OCI-M2 (cell line): ENCODE measurements at regions not wholly inside any gene's neighbourhood (a gene's known extent, or its start where the extent isn't known, plus 50 kb on each side); places are given as distances from the start of the nearest gene placed in this dataset.
"Not testable (repeated sequence)": the region's sequence is repeated elsewhere in the genome, so short reads cannot be mapped to it uniquely, and the experiment has no call there.

Experiments used
- DNase-seq: peaks from one replicate; lab custom pipeline; 2025; ENCODE audit not compliant: unreplicated experiment; lab: John Stamatoyannopoulos, UW

GRCh38 chrX:112946227-112946626 is 105.6 kb upstream of the AMOT start:
- no peak for DNase-seq

GRCh38 chrX:112945826-112946225 is 105.2 kb upstream of the AMOT start:
- DNase-seq, result no peak

GRCh38 chrX:112941209-112941837 is 100.7 kb upstream of the AMOT start:
- no peak for DNase-seq

- no peak for DNase-seq
Observed at GRCh38 chrX:112935029-112935428, 94.4 kb upstream of the AMOT start.

- DNase-seq, result no peak
Observed at GRCh38 chrX:112931900-112932299, 91.3 kb upstream of the AMOT start.

GRCh38 chrX:112931478-112931877 is 90.8 kb upstream of the AMOT start:
- no peak for DNase-seq

GRCh38 chrX:112923381-112923780 is 82.8 kb upstream of the AMOT start:
- not testable (repeated sequence) for DNase-seq

GRCh38 chrX:112913807-112914206 is 73.2 kb upstream of the AMOT start:
- no peak for DNase-seq

- DNase-seq, result no peak
Observed at GRCh38 chrX:112910418-112910817, 69.8 kb upstream of the AMOT start.

GRCh38 chrX:112901869-112902725 is 61.5 kb upstream of the AMOT start:
- DNase-seq, result no peak

- no peak for DNase-seq
Observed at GRCh38 chrX:112896051-112896450, 55.4 kb upstream of the AMOT start.
